Psoas muscle (tissue), 7 donors: ENCODE measurements at regions not wholly inside any gene's neighbourhood (a gene's known extent, or its start where the extent isn't known, plus 50 kb on each side); places are given as distances from the start of the nearest gene placed in this dataset.

ENCODE experiments used
- ATAC-seq, 4 donors: fragments of 200-7000 bp; cut with Tn5 transposase; one replicate each; pipeline ENCODE4 v1.9.1; 2020; ENCODE audit warnings: moderate library complexity in 3 of 4, mild to moderate bottlenecking in 2 of 4
- DNase-seq, 2 donors: peaks; one replicate each; pipeline ENCODE4 v3.0.0-alpha.2; 2020
- H3K27ac ChIP-seq: fragments of 200-600 bp; one replicate; pipeline ENCODE4 v1.8.0; 2022
- H3K27me3 ChIP-seq, 3 donors: fragments of 200-600 bp in 1 of 3; one replicate each; pipeline versions ENCODE4 v1.6.1 to v1.8.0; 2013 to 2022; ENCODE audit warnings: low read length in 2 of 3, mild to moderate bottlenecking in 2 of 3, moderate library complexity in 1 of 3; ENCODE audit not compliant: insufficient read depth in 3 of 3
- H3K36me3 ChIP-seq, 2 donors: fragments of 200-600 bp in 1 of 2; one replicate each; pipeline versions ENCODE4 v1.6.1 to v1.8.0; 2013 to 2022; ENCODE audit warnings: low read depth in 1 of 2, mild to moderate bottlenecking in 1 of 2, moderate library complexity in 1 of 2; ENCODE audit not compliant: insufficient read depth in 1 of 2
- H3K4me1 ChIP-seq: fragments of 200-600 bp; one replicate; pipeline ENCODE4 v1.8.0; 2022
- H3K4me3 ChIP-seq: fragments of 200-600 bp; one replicate; pipeline ENCODE4 v1.8.0; 2022; ENCODE audit warnings: mild to moderate bottlenecking
- H3K9me3 ChIP-seq: fragments of 200-600 bp; one replicate; pipeline ENCODE4 v1.8.0; 2022
- WGBS, 3 donors: extraction: QIAGEN DNeasy Blood & Tissue Kit; methylation state at CpG; one replicate each; pipeline versions ENCODE4 v1.1.6 to v1.1.7; 2013; 5-methylcytosine and 5-hydroxymethylcytosine counted together
- intact Hi-C, 2 donors: fragments of 100-400 bp; cut with DNase I; formaldehyde crosslinking; loops; one replicate each; pipeline versions ENCODE4 v1.11.0 to v1.14.2; 2022
- TF ChIP-seq, protein P1 (sequence below): fragments of 200-600 bp; IDR thresholded peaks from one replicate; pipeline ENCODE4 v1.8.0; 2022; ENCODE audit warnings: antibody characterized with exemption
- donor health status: healthy with polysubstance abuse.
- donor health status: DM: no; HTN: no; CAD: no; lungs with moderate emphysema.
- donor health status: Bipolar disorder and iron deficiency.
- donor health status: healthy.
- donor health status: DM: yes; HTN: yes; CAD: no.
- donor health status: DM: no; HTN: no; CAD: no.
- donor health status: DM: yes; HTN: yes; CAD: no.

DNA sequence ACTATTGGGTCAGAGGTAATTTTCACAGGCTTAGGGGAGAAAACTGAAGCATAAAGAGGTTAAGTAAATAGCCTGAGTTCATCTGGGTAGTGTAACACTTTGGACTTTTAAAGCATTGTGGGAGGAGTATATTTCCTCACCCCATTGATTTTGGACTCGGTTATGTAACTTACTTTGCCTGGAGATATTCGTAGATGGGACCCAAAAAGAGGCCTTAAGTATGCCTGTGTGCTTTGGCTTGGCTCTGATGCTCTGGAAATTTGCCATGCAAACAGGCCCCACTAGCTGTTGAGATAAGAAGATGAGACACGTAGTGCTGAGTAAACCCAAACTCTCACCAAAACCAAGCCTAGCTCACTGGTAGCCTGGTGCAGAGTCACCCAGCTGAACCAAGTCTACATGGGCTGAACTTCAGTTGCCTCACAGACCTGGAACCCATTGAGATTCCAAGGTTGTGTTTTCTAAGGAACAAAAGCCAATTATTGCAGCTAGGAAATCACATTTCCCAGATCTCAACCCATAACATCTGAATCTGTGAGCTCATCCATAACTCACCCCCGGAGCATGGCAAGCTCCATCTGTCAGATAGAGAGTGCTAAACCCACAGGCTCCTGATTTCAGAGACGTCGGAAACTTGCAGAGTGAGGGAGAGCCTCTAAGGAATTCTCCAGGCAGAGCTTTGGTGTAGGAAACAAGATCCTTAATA is 536.0 kb upstream of the C16orf82 start:
- 32 to 35% (median 32%) methylated on average over 6 of the region's 6 CpGs for WGBS, 3 donors
- H3K36me3 ChIP-seq: no peaks in the 10 kb centered on the region
- intact Hi-C loops: no loop called here
- no peaks in the 10 kb centered on the region for H3K4me1 ChIP-seq
- H3K4me3 ChIP-seq: no peak overlapping the region
- H3K9me3 ChIP-seq: no peaks in the 10 kb centered on the region
- DNase-seq (no peak), ATAC-seq (no peak)
- no peak overlapping the region for H3K27ac ChIP-seq
- TF ChIP-seq, protein P1, sequence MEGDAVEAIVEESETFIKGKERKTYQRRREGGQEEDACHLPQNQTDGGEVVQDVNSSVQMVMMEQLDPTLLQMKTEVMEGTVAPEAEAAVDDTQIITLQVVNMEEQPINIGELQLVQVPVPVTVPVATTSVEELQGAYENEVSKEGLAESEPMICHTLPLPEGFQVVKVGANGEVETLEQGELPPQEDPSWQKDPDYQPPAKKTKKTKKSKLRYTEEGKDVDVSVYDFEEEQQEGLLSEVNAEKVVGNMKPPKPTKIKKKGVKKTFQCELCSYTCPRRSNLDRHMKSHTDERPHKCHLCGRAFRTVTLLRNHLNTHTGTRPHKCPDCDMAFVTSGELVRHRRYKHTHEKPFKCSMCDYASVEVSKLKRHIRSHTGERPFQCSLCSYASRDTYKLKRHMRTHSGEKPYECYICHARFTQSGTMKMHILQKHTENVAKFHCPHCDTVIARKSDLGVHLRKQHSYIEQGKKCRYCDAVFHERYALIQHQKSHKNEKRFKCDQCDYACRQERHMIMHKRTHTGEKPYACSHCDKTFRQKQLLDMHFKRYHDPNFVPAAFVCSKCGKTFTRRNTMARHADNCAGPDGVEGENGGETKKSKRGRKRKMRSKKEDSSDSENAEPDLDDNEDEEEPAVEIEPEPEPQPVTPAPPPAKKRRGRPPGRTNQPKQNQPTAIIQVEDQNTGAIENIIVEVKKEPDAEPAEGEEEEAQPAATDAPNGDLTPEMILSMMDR: no peak
- H3K27me3 ChIP-seq: no peaks in the 10 kb centered on the region

DNA sequence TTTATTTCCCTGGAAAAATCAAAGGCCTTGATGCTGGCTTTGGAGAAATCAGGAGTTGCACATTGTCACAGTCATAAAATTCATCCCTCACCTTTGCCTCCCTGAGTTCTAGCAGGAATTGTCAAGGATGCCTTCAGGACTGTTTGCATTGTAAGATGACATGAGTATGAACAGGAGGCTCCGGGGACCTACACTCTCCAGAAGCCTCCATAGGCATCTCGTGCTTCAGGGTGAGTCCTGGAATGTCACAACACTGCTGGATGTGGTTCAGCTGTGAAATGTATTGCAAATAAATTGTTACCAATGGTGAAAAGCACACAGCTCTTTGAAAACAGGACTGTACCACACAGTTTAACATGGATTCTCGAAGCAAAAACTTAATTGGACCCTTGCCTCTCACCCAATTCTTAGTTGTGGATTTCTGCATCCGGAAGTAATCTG is 535.4 kb upstream of the C16orf82 start:
- Histone ChIP-seq H3K27me3 (no peaks in the 10 kb centered on the region), H3K4me3 (no peak overlapping the region), H3K4me1 (no peaks in the 10 kb centered on the region), H3K36me3 (no peaks in the 10 kb centered on the region), H3K9me3 (no peaks in the 10 kb centered on the region), H3K27ac (no peak overlapping the region)
- intact Hi-C loops: no loop called here
- WGBS, 3 donors: 59 to 63% (median 62%) methylated on average over 4 of the region's 4 CpGs
- DNase-seq (no peak), ATAC-seq (no peak)
- TF ChIP-seq, protein P1: no peak

DNA sequence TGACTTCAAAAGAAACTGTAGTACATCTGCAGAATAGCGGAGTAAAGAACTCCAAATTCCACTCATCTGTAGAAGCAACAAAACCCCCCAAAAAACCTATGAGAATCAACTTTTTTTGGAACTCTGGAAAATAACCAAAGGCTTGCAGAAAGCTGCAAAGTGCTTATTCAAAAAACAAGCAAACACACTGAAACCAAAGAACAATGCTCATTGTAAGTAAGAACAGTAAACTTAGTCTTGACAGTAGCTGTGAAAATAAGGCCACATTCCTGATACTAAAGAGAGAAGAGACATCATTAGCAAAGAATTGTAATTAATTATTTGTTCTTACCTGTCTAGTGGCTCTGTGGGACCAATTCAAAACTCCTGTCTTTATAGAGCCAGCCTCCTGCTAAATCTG is 534.3 kb upstream of the C16orf82 start:
- no peak overlapping the region for H3K4me3 ChIP-seq
- no peaks in the 10 kb centered on the region for H3K27me3 ChIP-seq
- DNase-seq: no peak
- no peaks in the 10 kb centered on the region for H3K36me3 ChIP-seq
- no peaks in the 10 kb centered on the region for H3K4me1 ChIP-seq
- intact Hi-C loops: loop anchor here in 1 of 2 donors (1.0 kb wide), 1 partner anchor 11 kb away; no protein-coding TSS in a partner anchor
- no peak for ATAC-seq
- TF ChIP-seq, protein P1: no peak
- no peak overlapping the region for H3K27ac ChIP-seq
- H3K9me3 ChIP-seq: no peaks in the 10 kb centered on the region
- 83 to 96% (median 86%) methylated on average over 1 of the region's 1 CpG for WGBS, 3 donors

GRCh38 chr16:26542198-26542597 is 524.5 kb upstream of the C16orf82 start:
- no peaks in the 10 kb centered on the region for H3K9me3 ChIP-seq
- H3K27me3 ChIP-seq: no peaks in the 10 kb centered on the region
- no peak overlapping the region for H3K4me3 ChIP-seq
- intact Hi-C loops: loop anchor here in 1 of 2 donors (5.0 kb wide), 1 partner anchor 250 kb away; no protein-coding TSS in a partner anchor
- no peaks in the 10 kb centered on the region for H3K4me1 ChIP-seq
- no peaks in the 10 kb centered on the region for H3K36me3 ChIP-seq
- 92 to 95% (median 95%) methylated on average over 5 of the region's 5 CpGs for WGBS, 3 donors
- DNase-seq (no peak), ATAC-seq (no peak)
- H3K27ac ChIP-seq: no peak overlapping the region
- TF ChIP-seq, protein P1: no peak

DNA sequence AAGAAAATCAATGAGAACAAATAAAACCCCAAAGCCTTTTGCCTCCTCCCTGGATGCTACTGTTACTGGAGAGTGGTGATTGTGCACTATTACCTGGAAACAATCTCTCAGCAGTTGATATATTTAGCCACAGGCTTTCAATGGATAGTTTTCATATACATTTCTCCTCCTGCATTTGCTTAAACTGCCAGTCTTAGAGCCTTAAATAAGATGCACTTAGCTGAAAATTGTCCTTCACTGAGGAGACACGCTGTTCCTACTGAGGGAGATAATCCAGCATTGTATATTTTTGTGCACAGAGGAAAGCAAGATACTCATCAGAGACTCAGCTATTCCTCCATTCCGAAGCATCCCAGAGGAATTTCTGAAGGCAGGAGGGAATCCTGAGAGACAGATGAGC is 520.2 kb upstream of the C16orf82 start:
- H3K36me3 ChIP-seq: no peaks in the 10 kb centered on the region
- H3K9me3 ChIP-seq: no peaks in the 10 kb centered on the region
- H3K4me3 ChIP-seq: no peak overlapping the region
- no peaks in the 10 kb centered on the region for H3K4me1 ChIP-seq
- no peak overlapping the region for H3K27ac ChIP-seq
- WGBS, 3 donors: 62 to 73% (median 73%) methylated on average over 2 of the region's 2 CpGs
- TF ChIP-seq, protein P1: no peak
- DNase-seq: no peak
- no peak for ATAC-seq
- no peaks in the 10 kb centered on the region for H3K27me3 ChIP-seq
- intact Hi-C loops: no loop called here
